ENCODE measurements at regions not wholly inside any gene's neighbourhood (a gene's known extent, or its start where the extent isn't known, plus 50 kb on each side); places are given as distances from the start of the nearest gene placed in this dataset.

DNA sequence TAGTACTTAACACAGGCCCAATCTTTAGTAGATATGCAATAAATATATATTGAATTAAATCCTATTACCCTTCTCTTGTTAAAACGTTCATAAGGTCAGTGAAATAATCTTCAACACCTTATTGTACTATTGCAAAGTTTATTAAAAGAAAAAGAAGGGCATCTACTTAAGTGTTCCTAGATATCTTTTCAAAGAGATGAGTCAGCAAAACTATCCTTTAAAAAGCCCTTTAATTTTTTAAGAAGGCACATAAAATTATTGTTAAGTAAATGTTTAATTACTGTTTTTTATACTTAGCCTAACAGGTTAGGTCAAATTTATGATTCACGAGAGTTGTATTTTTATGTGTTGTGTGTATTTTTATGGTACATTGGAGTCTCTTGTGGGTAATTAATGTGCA is 77.3 kb upstream of the PPP1R2C start:
- TF ChIP-seq, protein P1, sequence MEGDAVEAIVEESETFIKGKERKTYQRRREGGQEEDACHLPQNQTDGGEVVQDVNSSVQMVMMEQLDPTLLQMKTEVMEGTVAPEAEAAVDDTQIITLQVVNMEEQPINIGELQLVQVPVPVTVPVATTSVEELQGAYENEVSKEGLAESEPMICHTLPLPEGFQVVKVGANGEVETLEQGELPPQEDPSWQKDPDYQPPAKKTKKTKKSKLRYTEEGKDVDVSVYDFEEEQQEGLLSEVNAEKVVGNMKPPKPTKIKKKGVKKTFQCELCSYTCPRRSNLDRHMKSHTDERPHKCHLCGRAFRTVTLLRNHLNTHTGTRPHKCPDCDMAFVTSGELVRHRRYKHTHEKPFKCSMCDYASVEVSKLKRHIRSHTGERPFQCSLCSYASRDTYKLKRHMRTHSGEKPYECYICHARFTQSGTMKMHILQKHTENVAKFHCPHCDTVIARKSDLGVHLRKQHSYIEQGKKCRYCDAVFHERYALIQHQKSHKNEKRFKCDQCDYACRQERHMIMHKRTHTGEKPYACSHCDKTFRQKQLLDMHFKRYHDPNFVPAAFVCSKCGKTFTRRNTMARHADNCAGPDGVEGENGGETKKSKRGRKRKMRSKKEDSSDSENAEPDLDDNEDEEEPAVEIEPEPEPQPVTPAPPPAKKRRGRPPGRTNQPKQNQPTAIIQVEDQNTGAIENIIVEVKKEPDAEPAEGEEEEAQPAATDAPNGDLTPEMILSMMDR (tag by site-specific recombination; IDR thresholded peaks at IDR 0.05): no peak
- TF ChIP-seq, protein P2, sequence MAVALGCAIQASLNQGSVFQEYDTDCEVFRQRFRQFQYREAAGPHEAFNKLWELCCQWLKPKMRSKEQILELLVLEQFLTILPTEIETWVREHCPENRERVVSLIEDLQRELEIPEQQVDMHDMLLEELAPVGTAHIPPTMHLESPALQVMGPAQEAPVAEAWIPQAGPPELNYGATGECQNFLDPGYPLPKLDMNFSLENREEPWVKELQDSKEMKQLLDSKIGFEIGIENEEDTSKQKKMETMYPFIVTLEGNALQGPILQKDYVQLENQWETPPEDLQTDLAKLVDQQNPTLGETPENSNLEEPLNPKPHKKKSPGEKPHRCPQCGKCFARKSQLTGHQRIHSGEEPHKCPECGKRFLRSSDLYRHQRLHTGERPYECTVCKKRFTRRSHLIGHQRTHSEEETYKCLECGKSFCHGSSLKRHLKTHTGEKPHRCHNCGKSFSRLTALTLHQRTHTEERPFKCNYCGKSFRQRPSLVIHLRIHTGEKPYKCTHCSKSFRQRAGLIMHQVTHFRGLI (tag by site-specific recombination; IDR thresholded peaks at IDR 0.05): no peak
- TF ChIP-seq MYNN (tag by site-specific recombination; IDR thresholded peaks at IDR 0.05; ENCODE audit: borderline replicate concordance): no peak
- TF ChIP-seq BCL11A (tag by site-specific recombination; IDR thresholded peaks at IDR 0.05; ENCODE audit: low read depth): no peak
- no peak for TF ChIP-seq ZBTB48 (tag by site-specific recombination; IDR thresholded peaks at IDR 0.05)
- TF ChIP-seq, protein P3, sequence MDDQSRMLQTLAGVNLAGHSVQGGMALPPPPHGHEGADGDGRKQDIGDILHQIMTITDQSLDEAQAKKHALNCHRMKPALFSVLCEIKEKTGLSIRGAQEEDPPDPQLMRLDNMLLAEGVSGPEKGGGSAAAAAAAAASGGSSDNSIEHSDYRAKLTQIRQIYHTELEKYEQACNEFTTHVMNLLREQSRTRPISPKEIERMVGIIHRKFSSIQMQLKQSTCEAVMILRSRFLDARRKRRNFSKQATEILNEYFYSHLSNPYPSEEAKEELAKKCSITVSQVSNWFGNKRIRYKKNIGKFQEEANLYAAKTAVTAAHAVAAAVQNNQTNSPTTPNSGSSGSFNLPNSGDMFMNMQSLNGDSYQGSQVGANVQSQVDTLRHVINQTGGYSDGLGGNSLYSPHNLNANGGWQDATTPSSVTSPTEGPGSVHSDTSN (CRISPR knock-in tag; IDR thresholded peaks at IDR 0.05): no peak
- TF ChIP-seq OVOL3 (tag by site-specific recombination; IDR thresholded peaks at IDR 0.05): no peak
- no peak for TF ChIP-seq REPIN1 (tag by site-specific recombination; IDR thresholded peaks at IDR 0.05; ENCODE audit: low read depth)
- TF ChIP-seq ZNF23 (tag by site-specific recombination; IDR thresholded peaks at IDR 0.05; ENCODE audit: borderline replicate concordance): no peak
- TF ChIP-seq, protein P4, sequence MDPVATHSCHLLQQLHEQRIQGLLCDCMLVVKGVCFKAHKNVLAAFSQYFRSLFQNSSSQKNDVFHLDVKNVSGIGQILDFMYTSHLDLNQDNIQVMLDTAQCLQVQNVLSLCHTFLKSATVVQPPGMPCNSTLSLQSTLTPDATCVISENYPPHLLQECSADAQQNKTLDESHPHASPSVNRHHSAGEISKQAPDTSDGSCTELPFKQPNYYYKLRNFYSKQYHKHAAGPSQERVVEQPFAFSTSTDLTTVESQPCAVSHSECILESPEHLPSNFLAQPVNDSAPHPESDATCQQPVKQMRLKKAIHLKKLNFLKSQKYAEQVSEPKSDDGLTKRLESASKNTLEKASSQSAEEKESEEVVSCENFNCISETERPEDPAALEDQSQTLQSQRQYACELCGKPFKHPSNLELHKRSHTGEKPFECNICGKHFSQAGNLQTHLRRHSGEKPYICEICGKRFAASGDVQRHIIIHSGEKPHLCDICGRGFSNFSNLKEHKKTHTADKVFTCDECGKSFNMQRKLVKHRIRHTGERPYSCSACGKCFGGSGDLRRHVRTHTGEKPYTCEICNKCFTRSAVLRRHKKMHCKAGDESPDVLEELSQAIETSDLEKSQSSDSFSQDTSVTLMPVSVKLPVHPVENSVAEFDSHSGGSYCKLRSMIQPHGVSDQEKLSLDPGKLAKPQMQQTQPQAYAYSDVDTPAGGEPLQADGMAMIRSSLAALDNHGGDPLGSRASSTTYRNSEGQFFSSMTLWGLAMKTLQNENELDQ (tag by site-specific recombination; IDR thresholded peaks at IDR 0.05; ENCODE audit: low read depth): no peak
- no peak for TF ChIP-seq ZNF311 (tag by site-specific recombination; IDR thresholded peaks at IDR 0.05; ENCODE audit: borderline replicate concordance)
